Embryonic facial prominence (tissue), 1 donor: ENCODE measurements at regions not wholly inside any gene's neighbourhood (a gene's known extent, or its start where the extent isn't known, plus 50 kb on each side); places are given as distances from the start of the nearest gene placed in this dataset.

ENCODE experiments used
- DNase-seq: peaks from one replicate; pipeline ENCODE4 v3.0.0-alpha.2; 2016; ENCODE audit errors: extremely low spot score

DNA sequence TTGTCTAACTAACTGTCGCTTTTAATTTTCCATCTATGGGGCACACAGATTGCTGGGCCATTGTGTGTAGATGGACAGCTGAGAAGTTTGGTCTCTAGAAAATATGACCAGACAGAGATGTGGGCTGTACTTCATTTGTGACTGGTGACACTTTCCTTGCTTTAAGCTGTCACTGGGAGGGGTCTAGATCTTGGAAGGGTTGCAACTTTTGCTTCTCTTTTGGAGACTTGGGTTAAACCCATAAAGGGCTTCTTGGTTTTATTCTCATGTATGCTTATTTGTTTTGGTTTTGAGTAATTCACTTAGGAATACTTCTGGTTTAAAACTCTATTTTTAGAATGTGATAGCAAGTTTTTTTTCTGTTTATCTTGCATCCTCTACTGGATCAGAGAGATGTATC lies 80.2 kb downstream of the ETS2 start:
- DNase-seq = no peak

DNA sequence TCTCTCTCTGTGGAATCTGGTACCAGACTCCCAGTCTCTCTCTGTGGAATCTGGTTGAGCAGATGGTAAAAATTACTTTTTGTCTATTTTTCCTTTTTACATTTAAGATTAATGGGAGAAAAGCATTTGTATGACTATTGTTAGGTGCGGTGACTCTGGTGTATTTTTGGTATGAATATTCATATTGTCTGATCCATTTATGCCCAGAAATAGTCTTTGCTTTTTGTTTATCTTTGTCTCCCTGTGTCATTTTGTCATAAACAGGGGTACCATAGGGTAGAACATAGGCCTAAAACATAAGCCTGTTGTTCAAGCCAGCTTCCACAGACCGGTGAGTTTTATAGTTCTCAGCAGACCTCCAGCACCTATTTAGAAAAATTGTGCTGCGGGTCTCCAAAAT lies 78.7 kb downstream of the ETS2 start:
- DNase-seq = no peak

DNA sequence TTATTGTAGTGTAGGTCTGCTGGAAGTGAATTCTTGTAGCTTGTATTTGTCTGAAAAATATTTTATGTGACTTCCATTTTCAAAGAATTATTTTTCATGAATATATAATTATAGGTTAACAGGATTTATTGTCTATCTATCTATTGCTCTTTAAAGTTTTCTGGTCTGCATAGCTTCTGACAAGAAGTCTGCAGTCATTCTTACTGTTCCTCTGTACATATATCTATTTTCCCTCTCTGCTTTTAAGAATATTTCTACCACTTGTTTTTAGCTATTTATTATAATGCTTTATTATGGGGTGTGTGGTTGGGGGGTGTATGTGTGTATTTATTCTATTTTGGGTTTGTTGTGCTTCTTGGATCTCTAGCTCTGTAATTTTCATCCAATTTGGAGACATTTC lies 77.4 kb downstream of the ETS2 start:
- DNase-seq = no peak

DNA sequence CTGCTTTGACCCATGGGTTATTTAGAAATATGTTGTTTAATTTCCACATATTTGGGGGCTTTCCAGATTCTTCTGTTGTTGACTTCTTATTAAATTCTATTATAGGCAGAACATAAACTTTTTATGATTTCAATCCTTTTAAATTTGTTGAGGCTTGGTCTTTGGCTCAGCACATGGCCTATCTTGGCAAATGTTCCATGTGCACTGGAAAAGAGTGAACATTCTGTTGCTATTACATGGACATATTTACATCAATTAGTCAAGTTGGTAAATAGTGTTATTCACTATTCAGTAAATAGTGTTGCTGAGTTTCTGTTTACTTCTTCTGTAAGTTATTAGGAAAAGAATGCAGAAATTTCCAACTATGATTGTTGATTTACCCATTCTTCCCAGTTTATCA lies 75.4 kb downstream of the ETS2 start:
- no peak for DNase-seq

DNA sequence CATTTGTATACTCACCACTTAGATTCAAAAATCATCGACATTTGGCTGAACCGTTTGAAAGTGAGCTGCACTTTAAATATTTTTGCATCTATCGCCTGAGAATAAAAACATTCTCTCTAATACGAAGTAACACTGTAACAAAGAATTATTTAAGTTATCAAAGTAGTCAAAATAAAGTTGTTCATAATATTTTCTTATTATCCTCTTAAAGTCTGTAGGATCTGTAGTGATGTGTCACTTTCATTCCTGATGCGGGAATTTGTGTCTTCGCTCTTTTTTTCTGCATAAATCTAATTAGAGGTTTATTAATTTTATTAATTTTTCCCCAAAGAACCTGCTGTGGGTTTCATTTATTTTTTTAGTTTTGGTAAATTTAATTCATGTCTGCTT lies 74.8 kb downstream of the ETS2 start:
- DNase-seq = no peak

DNA sequence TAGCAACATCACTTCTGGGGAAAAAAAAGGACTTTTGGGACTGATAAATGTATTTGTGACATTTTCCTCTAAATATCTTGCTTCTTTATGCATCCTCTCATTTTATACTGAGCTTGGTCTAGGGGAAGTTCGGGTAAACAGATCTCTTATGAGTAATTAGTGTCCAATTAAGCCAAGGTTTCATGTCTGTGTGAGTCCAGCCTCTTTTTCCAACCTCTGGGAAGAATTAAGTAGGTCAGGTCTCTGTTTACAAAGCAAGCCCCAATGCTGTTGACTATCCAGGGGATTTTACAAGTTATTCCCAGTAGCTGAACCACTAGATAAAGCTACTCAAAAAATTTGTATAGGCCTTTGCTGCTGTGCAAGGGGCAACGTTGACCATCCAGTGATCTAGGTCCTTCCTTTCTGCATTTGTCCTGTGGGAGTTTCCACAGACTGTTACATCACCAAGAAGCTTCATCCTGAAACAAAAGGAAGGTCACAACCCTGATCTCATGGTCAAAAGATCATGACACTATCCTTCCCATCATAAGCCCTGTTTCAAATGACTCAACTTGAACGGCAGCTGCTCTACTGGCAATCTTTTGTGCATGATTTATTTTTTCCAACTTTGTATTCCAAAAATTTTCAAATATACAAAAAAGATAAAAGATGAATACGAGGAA lies 74.3 kb downstream of the ETS2 start:
- DNase-seq = no peak

DNA sequence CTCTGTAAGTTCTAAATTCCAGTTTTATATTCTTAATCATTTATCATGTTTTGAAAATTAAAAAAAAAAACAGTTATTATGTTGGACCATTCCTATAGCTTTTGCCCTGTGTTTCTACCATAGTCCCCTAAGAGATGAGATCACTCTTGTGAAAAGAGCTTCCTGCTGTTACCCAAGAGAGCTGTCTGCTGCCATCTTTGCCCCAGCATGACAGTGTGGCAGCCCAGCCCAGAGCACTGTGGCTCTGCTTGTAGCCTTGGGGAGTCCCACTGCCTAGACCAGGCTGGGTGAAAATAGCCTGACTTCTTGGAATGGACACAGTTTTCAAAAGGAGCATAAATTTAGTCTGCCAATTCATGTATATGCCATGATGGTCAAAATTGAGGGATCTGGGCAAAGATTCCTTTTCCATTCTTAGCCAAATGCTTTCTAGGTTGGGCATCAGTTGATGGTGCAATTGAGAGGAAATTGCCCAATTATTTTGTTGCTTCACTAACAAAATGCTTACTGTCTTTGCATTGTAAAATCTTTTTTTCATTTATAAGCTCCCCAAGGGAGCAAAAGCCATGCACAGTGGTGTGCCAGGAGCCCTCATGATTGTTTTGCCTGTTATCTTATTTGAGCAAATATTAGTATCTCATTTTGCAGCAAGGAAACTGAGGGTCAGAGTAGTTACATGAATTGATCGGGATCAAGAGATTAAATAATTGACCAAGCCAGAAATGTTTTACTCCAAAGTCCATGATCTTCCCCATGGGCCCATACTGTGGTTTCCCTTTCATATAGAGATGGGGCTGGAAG lies 72.8 kb downstream of the ETS2 start:
- no peak for DNase-seq

DNA sequence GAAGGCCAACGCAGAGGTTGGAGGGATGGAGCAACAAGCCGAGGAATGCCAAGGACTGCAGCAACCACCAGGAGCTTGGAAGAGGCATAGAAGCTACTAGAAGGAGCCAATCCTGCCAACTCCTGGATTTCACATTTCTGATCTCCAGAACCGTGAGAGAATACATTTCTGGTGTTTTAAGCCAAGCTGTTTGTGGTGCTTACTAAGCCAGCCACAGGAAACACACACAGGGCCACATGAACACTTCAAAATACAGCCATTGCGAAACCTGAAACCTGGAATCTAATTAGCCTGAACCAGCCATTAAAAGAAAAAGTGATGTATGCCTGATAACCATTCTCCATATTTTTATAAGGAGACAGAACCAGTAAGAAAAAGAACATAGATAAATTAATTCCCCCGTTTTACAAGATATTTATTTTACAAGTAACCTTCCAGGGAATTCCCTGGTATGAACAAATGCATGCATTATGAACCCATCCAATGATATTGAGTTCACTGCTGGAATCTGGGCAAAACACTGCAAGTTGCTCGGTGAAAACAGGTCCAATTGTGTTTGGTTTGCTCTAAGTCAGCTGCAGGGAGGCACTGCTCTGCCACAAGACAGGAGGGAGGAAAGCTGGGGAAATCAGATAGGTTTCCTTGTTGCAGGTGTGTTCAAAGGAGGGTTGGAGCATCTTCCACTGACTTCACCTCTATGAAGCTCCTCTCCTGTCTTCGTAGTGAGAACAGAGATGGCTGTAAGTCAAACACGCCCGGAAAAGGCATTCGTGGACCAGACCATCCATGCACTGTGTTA lies 70.2 kb downstream of the ETS2 start:
- no peak for DNase-seq
